ENCODE measurements at regions not wholly inside any gene's neighbourhood (a gene's known extent, or its start where the extent isn't known, plus 50 kb on each side); places are given as distances from the start of the nearest gene placed in this dataset.

DNA sequence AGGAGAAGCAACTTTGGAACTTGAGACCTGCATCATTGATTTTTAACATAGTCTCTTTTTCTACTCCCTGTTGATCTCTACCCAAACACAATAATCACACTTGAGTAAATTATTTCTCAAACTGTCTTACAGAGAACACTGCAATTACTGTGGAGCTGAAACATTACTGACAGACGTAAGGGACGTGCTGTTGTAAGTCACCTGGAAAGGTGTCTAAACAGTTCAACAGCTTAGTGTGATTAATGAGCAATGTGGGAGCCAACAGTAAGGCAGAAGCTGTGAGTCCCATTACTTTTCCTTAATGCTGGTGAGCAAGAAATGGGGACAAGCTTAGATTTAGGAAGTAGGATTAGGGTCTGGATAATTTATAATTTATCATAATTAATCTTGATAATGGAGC, 265.7 kb downstream of the DLEU7 start:
- TF ChIP-seq, protein P1, sequence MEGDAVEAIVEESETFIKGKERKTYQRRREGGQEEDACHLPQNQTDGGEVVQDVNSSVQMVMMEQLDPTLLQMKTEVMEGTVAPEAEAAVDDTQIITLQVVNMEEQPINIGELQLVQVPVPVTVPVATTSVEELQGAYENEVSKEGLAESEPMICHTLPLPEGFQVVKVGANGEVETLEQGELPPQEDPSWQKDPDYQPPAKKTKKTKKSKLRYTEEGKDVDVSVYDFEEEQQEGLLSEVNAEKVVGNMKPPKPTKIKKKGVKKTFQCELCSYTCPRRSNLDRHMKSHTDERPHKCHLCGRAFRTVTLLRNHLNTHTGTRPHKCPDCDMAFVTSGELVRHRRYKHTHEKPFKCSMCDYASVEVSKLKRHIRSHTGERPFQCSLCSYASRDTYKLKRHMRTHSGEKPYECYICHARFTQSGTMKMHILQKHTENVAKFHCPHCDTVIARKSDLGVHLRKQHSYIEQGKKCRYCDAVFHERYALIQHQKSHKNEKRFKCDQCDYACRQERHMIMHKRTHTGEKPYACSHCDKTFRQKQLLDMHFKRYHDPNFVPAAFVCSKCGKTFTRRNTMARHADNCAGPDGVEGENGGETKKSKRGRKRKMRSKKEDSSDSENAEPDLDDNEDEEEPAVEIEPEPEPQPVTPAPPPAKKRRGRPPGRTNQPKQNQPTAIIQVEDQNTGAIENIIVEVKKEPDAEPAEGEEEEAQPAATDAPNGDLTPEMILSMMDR (IDR thresholded peaks at IDR 0.05), result no peak
- no peak for TF ChIP-seq POLR2A (IDR thresholded peaks at IDR 0.05)

Measured in vagina (tissue), 2 donors.